Renal cortical epithelial cell (primary cell): ENCODE measurements at regions not wholly inside any gene's neighbourhood (a gene's known extent, or its start where the extent isn't known, plus 50 kb on each side); places are given as distances from the start of the nearest gene placed in this dataset.

Experiments
- DNase-seq: peaks from one replicate; pipeline ENCODE4 v3.0.0-alpha.2; 2011; ENCODE audit warnings: low read depth

- DNase-seq = no peak
These were observed 112.6 kb downstream of the HSPH1 start for GRCh38 chr13:31049083-31049482.

- DNase-seq = peak; percentile 68
These were observed 113.2 kb downstream of the HSPH1 start for GRCh38 chr13:31048521-31048920.

GRCh38 chr13:31046711-31047279 lies 114.3 kb downstream of the TEX26 start:
- DNase-seq = peak; percentile 52

- DNase-seq = peak; percentile 98
These were observed 113.0 kb downstream of the TEX26 start for GRCh38 chr13:31045286-31046081.

GRCh38 chr13:31044364-31045285 lies 112.2 kb downstream of the TEX26 start:
- DNase-seq = peak; percentile 68

- no peak for DNase-seq
These were observed 111.5 kb downstream of the TEX26 start for GRCh38 chr13:31043957-31044356.

- no peak for DNase-seq
These were observed 110.2 kb downstream of the TEX26 start for GRCh38 chr13:31042481-31043165.

GRCh38 chr13:31042049-31042448 lies 109.6 kb downstream of the TEX26 start:
- no peak for DNase-seq

GRCh38 chr13:31038834-31039552 lies 106.5 kb downstream of the TEX26 start:
- peak; percentile 85 for DNase-seq

GRCh38 chr13:31037874-31038500 lies 105.5 kb downstream of the TEX26 start:
- DNase-seq = no peak

GRCh38 chr13:31036731-31037695 lies 104.6 kb downstream of the TEX26 start:
- no peak for DNase-seq

- DNase-seq = no peak
These were observed 102.9 kb downstream of the TEX26 start for GRCh38 chr13:31035185-31035965.

GRCh38 chr13:31032528-31033113 lies 100.2 kb downstream of the TEX26 start:
- DNase-seq = no peak

- DNase-seq = no peak
These were observed 99.0 kb downstream of the TEX26 start for GRCh38 chr13:31031482-31031881.

- no peak for DNase-seq
These were observed 96.6 kb downstream of the TEX26 start for GRCh38 chr13:31029102-31029501.

- no peak for DNase-seq
These were observed 94.7 kb downstream of the TEX26 start for GRCh38 chr13:31027136-31027535.
